GM23248 (cell line): ENCODE measurements at regions not wholly inside any gene's neighbourhood (a gene's known extent, or its start where the extent isn't known, plus 50 kb on each side); places are given as distances from the start of the nearest gene placed in this dataset.

ENCODE experiments used
- EZH2 ChIP-seq: fragments of 200-600 bp; sonication (generic); IDR thresholded peaks from 2 replicates; pipeline ENCODE4 v1.6.1; 2018; ENCODE audit warnings: antibody characterized with exemption, mild to moderate bottlenecking; ENCODE audit not compliant: insufficient read depth, poor library complexity, severe bottlenecking
- EZH2phosphoT487 ChIP-seq: fragments of 200-600 bp; sonication (generic); IDR thresholded peaks from 2 replicates; pipeline ENCODE4 v1.6.1; 2018; ENCODE audit warnings: antibody characterized with exemption, moderate library complexity, mild to moderate bottlenecking, low read depth; ENCODE audit not compliant: insufficient read depth

DNA sequence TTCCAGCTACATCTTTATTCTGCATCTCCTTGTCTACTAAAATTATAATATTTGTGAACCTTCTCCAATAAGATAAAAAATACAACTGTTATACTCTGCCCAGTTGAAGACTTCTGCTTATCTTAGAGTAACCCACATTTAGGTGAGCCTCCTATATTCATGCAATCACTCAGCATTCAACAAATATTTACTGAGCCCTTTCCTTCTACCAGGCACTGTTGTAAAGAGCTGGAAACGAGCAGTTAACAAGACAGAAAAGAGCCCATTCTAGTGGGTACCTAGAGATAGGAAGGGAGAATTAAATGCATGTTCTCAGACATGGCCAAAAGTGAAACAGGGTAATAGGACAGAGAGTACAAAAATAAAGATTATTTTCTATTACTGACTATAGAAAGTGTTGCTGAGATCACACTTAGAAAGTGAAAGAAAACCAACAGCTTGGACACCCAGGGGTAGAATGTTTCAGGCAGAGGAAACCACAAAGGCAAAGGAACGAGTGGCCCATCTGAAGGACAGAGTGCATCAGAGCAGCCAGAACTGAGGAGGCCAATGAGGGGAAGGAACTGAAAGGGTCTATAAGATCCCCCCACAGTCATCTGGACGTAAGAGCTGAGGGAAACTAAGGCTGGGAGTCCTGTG is 50.8 kb upstream of the SMLR1 start:
- TF ChIP-seq EZH2: no peak
- no peak for TF ChIP-seq EZH2phosphoT487
